ENCODE measurements at regions not wholly inside any gene's neighbourhood (a gene's known extent, or its start where the extent isn't known, plus 50 kb on each side); places are given as distances from the start of the nearest gene placed in this dataset.

GRCh38 chr3:16810593-16811367 lies 74.0 kb upstream of the PLCL2 start:
- Histone ChIP-seq H3K36me3 (ENCODE audit: control insufficient read depth in 2 of 2, extremely low read depth in 1 of 2, insufficient read depth in 2 of 2, low read length in 2 of 2) (no peaks in the 10 kb centered on the region), H3K27ac (ENCODE audit: insufficient read depth, low read depth, low read length) (no peak overlapping the region), H3K27me3 (ENCODE audit: control insufficient read depth in 2 of 2, insufficient read depth in 2 of 2, low read length in 2 of 2) (peaks cover 0 to 5% of the 10 kb centered on the region in 2 experiments), H3K4me3 (replicated peaks in 1 of 3; ENCODE audit: insufficient read depth in 1 of 3, low read depth in 1 of 3, low read length in 3 of 3) (no peak overlapping the region), H3K79me2 (ENCODE audit: control insufficient read depth, insufficient read depth, low read length) (no peaks in the 10 kb centered on the region), H4K20me1 (replicated peaks; ENCODE audit: control insufficient read depth, extremely low read depth, insufficient read depth, low read length) (no peaks in the 10 kb centered on the region), H2AFZ (ENCODE audit: low read depth, low read length) (no peak overlapping the region), H3K9me3 (replicated peaks; ENCODE audit: control insufficient read depth, insufficient read depth, low read length) (no peaks in the 10 kb centered on the region), H3K9ac (replicated peaks; ENCODE audit: extremely low read depth, insufficient read depth, low read length) (no peak overlapping the region), H3K4me1 (ENCODE audit: control insufficient read depth, extremely low read depth, insufficient read depth, low read length) (no peaks in the 10 kb centered on the region), H3K9me1 (replicated peaks; ENCODE audit: control insufficient read depth, extremely low read depth, insufficient read depth, low read length) (no peaks in the 10 kb centered on the region), H3K4me2 (ENCODE audit: insufficient read depth, low read length) (no peak overlapping the region)
- CTCF ChIA-PET, result interaction anchor here (1.1 to 1.4 kb wide), 3 partner anchors 10 to 61 kb away, joined by 3 to 4 read pairs (median 3); no protein-coding TSS in a partner anchor
- BruUV-seq (replicated peaks), result no TSS peak
- intact Hi-C loops (cut with micrococcal nuclease) (no loop called here), dilution Hi-C loops (cut with MboI; ENCODE audit: extremely low pct_ligation_motif_present, low sequenced_read_pairs) (no loop called here)
- DNase-seq (ENCODE audit: low read depth, low spot score) (no peak), FAIRE-seq (no peak)
- TF ChIP-seq FOS (IDR thresholded peaks at IDR 0.05; ENCODE audit: borderline replicate concordance, insufficient read depth, low read length) (no peak), EZH2 (IDR thresholded peaks at IDR 0.05; ENCODE audit: borderline replicate concordance, low read depth, low read length, severe bottlenecking) (no peak), MAX (IDR thresholded peaks at IDR 0.05; ENCODE audit: insufficient read depth, insufficient read length) (no peak), CTCF (IDR thresholded peaks at IDR 0.05; ENCODE audit: extremely low read depth in 1 of 2, insufficient read depth in 1 of 2, low read depth in 1 of 2, low read length in 2 of 2) (no peak), POLR2AphosphoS5 (IDR thresholded peaks at IDR 0.05; ENCODE audit: insufficient read depth, low read depth, low read length) (no peak), POLR2A (IDR thresholded peaks at IDR 0.05; ENCODE audit: low read depth, low read length) (no peak), MYC (IDR thresholded peaks at IDR 0.05; ENCODE audit: low read depth, low read length) (no peak), GATA2 (IDR thresholded peaks at IDR 0.05; ENCODE audit: insufficient read depth, insufficient read length, low read depth, low read length) (no peak), JUN (IDR thresholded peaks at IDR 0.05; ENCODE audit: borderline replicate concordance, insufficient read depth, insufficient read length, low read depth) (no peak)
- POLR2A ChIA-PET, result no interaction called here

Measured in endothelial cell of umbilical vein (primary cell).